Activated T-helper 9 cell treated with anti-CD3 and anti-CD28 coated beads, Interleukin-2, amount 50 U/mL, for 16 hours (primary cell): ENCODE measurements at regions not wholly inside any gene's neighbourhood (a gene's known extent, or its start where the extent isn't known, plus 50 kb on each side); places are given as distances from the start of the nearest gene placed in this dataset.
"Not testable (repeated sequence)": the region's sequence is repeated elsewhere in the genome, so short reads cannot be mapped to it uniquely, and the experiment has no call there.

ENCODE experiments used
- DNase-seq: peaks from one replicate; pipeline ENCODE4 v3.0.0-alpha.2; 2020; ENCODE audit warnings: low read depth

- DNase-seq, result no peak
Measured at GRCh38 chr12:127043731-127044130, 1223.2 kb upstream of the TMEM132C start.

GRCh38 chr12:127044836-127045235 is 1222.1 kb upstream of the TMEM132C start:
- DNase-seq, result no peak

GRCh38 chr12:127046467-127046866 is 1220.5 kb upstream of the TMEM132C start:
- DNase-seq, result no peak

- no peak for DNase-seq
Measured at GRCh38 chr12:127048057-127048456, 1218.9 kb upstream of the TMEM132C start.

- not testable (repeated sequence) for DNase-seq
Measured at GRCh38 chr12:127048525-127048924, 1218.4 kb upstream of the TMEM132C start.

GRCh38 chr12:127051139-127051538 is 1215.8 kb upstream of the TMEM132C start:
- no peak for DNase-seq

- DNase-seq, result no peak
Measured at GRCh38 chr12:127052511-127053232, 1214.3 kb upstream of the TMEM132C start.

GRCh38 chr12:127054531-127054930 is 1212.4 kb upstream of the TMEM132C start:
- DNase-seq, result no peak

- no peak for DNase-seq
Measured at GRCh38 chr12:127060310-127060847, 1206.6 kb upstream of the TMEM132C start.

GRCh38 chr12:127060933-127061332 is 1206.0 kb upstream of the TMEM132C start:
- DNase-seq, result no peak

- no peak for DNase-seq
Measured at GRCh38 chr12:127063339-127064072, 1203.5 kb upstream of the TMEM132C start.

- no peak for DNase-seq
Measured at GRCh38 chr12:127064207-127064606, 1202.8 kb upstream of the TMEM132C start.

GRCh38 chr12:127065595-127065994 is 1201.4 kb upstream of the TMEM132C start:
- no peak for DNase-seq

- no peak for DNase-seq
Measured at GRCh38 chr12:127070515-127071157, 1196.3 kb upstream of the TMEM132C start.

GRCh38 chr12:127074161-127074560 is 1192.8 kb upstream of the TMEM132C start:
- DNase-seq, result no peak

GRCh38 chr12:127075981-127076380 is 1191.0 kb upstream of the TMEM132C start:
- DNase-seq, result no peak

GRCh38 chr12:127077262-127078045 is 1189.5 kb upstream of the TMEM132C start:
- no peak for DNase-seq

GRCh38 chr12:127078577-127079350 is 1188.2 kb upstream of the TMEM132C start:
- no peak for DNase-seq

- no peak for DNase-seq
Measured at GRCh38 chr12:127079636-127080035, 1187.3 kb upstream of the TMEM132C start.

GRCh38 chr12:127081058-127081457 is 1185.9 kb upstream of the TMEM132C start:
- no peak for DNase-seq
